H9 (cell line): ENCODE measurements at regions not wholly inside any gene's neighbourhood (a gene's known extent, or its start where the extent isn't known, plus 50 kb on each side); places are given as distances from the start of the nearest gene placed in this dataset.

ENCODE experiments used
- DNase-seq: peaks from one replicate; pipeline ENCODE4 v3.0.0-alpha.2; 2017
- H2AFZ ChIP-seq: one replicate; pipeline ENCODE4 v1.6.1; 2013; ENCODE audit warnings: mild to moderate bottlenecking, low read length, control low read depth, moderate library complexity
- H2AK5ac ChIP-seq: 2 replicates; pipeline ENCODE4 v1.6.1; 2013; ENCODE audit warnings: low read length, control low read depth, mixed read lengths; ENCODE audit not compliant: insufficient read length
- H2BK120ac ChIP-seq: one replicate; pipeline ENCODE4 v1.6.1; 2013; ENCODE audit warnings: low read depth, mild to moderate bottlenecking, low read length, control low read depth, inconsistent platforms; ENCODE audit not compliant: poor library complexity, severe bottlenecking
- H2BK12ac ChIP-seq: 2 replicates; pipeline ENCODE4 v1.6.1; 2013; ENCODE audit warnings: low read length, control low read depth, mixed read lengths, low read depth; ENCODE audit not compliant: insufficient read length
- H2BK15ac ChIP-seq: 2 replicates; pipeline ENCODE4 v1.6.1; 2013; ENCODE audit warnings: low read depth, low read length, control low read depth
- H2BK20ac ChIP-seq: one replicate; pipeline ENCODE4 v1.6.1; 2013; ENCODE audit warnings: low read depth, mild to moderate bottlenecking, low read length, control low read depth, inconsistent platforms; ENCODE audit not compliant: poor library complexity, severe bottlenecking
- H2BK5ac ChIP-seq: 2 replicates; pipeline ENCODE4 v1.6.1; 2013; ENCODE audit warnings: low read length, control low read depth, mixed read lengths; ENCODE audit not compliant: insufficient read length
- H3K14ac ChIP-seq: 2 replicates; pipeline ENCODE4 v1.6.1; 2013; ENCODE audit warnings: low read length, control low read depth; ENCODE audit not compliant: insufficient read depth
- H3K18ac ChIP-seq: 2 replicates; pipeline ENCODE4 v1.6.1; 2013; ENCODE audit warnings: low read depth, mild to moderate bottlenecking, mixed read lengths, low read length, control low read depth; ENCODE audit not compliant: insufficient read length
- H3K23ac ChIP-seq: 2 replicates; pipeline ENCODE4 v1.6.1; 2013; ENCODE audit warnings: low read length, control low read depth, mixed read lengths, low read depth; ENCODE audit not compliant: insufficient read length
- H3K23me2 ChIP-seq: 2 replicates; pipeline ENCODE4 v1.6.1; 2013; ENCODE audit warnings: low read depth, mild to moderate bottlenecking, mixed read lengths, low read length, control low read depth; ENCODE audit not compliant: insufficient read length, poor library complexity, severe bottlenecking
- H3K27ac ChIP-seq: 2 replicates; pipeline ENCODE4 v1.5.1; 2013; ENCODE audit warnings: low read length, control low read depth, mixed read lengths, low read depth; ENCODE audit not compliant: insufficient read length
- H3K27me3 ChIP-seq: 2 replicates; pipeline ENCODE4 v1.6.1; 2013; ENCODE audit warnings: low read length, control low read depth, inconsistent platforms; ENCODE audit not compliant: insufficient read depth
- H3K4ac ChIP-seq: 2 replicates; pipeline ENCODE4 v1.6.1; 2013; ENCODE audit warnings: low read depth, mild to moderate bottlenecking, control low read depth, inconsistent platforms, low read length, moderate library complexity
- H3K4me1 ChIP-seq: 2 replicates; pipeline ENCODE4 v1.6.1; 2013; ENCODE audit warnings: low read length, control low read depth, inconsistent platforms; ENCODE audit not compliant: insufficient read depth
- H3K4me2 ChIP-seq: 2 replicates; pipeline ENCODE4 v1.6.1; 2013; ENCODE audit warnings: low read length, control low read depth, mixed read lengths; ENCODE audit not compliant: insufficient read length, insufficient read depth
- H3K56ac ChIP-seq: 2 replicates; pipeline ENCODE4 v1.6.1; 2013; ENCODE audit warnings: low read depth, mild to moderate bottlenecking, mixed read lengths, low read length, control low read depth; ENCODE audit not compliant: insufficient read length
- H3K79me1 ChIP-seq: 2 replicates; pipeline ENCODE4 v1.6.1; 2013; ENCODE audit warnings: low read depth, mild to moderate bottlenecking, moderate library complexity, low read length, control low read depth, inconsistent platforms; ENCODE audit not compliant: insufficient read depth, poor library complexity, severe bottlenecking
- H3K79me2 ChIP-seq: 2 replicates; pipeline ENCODE4 v1.6.1; 2013; ENCODE audit warnings: low read length, control low read depth, inconsistent platforms; ENCODE audit not compliant: insufficient read depth
- H3K9ac ChIP-seq: 2 replicates; pipeline ENCODE4 v1.6.1; 2013; ENCODE audit warnings: low read length, control low read depth, mixed read lengths; ENCODE audit not compliant: insufficient read length; ENCODE audit errors: extremely low read depth
- H3K9me3 ChIP-seq: one replicate; pipeline ENCODE4 v1.6.1; 2013; ENCODE audit warnings: low read depth, low read length, inconsistent platforms; ENCODE audit not compliant: control insufficient read depth
- H3T11ph ChIP-seq: one replicate; pipeline ENCODE4 v1.6.1; 2013; ENCODE audit warnings: mild to moderate bottlenecking, low read length, control low read depth, inconsistent platforms
- H4K20me1 ChIP-seq: one replicate; pipeline ENCODE4 v1.6.1; 2013; ENCODE audit not compliant: control insufficient read depth, insufficient read length, insufficient read depth
- H4K5ac ChIP-seq: 2 replicates; pipeline ENCODE4 v1.6.1; 2013; ENCODE audit warnings: low read depth, mild to moderate bottlenecking, mixed read lengths, low read length, control low read depth; ENCODE audit not compliant: insufficient read length
- H4K8ac ChIP-seq: replicated peaks from 2 replicates; pipeline ENCODE4 v1.6.1; 2013; ENCODE audit warnings: low read length, control low read depth, mixed read lengths, low read depth; ENCODE audit not compliant: insufficient read length
- H4K91ac ChIP-seq: 2 replicates; pipeline ENCODE4 v1.6.1; 2013; ENCODE audit warnings: low read depth, mild to moderate bottlenecking, moderate library complexity, mixed read lengths, low read length, control low read depth; ENCODE audit not compliant: insufficient read length
- H3K27ac Mint-ChIP-seq, 3 experiments: 2 replicates in 2 of 3; 3 replicates in 1 of 3; pipeline ENCODE4 v1.8.0; 2020 to 2021; ENCODE audit warnings: mixed read lengths in 3 of 3, mild to moderate bottlenecking in 1 of 3, moderate library complexity in 1 of 3
- H3K27me3 Mint-ChIP-seq: 2 replicates; pipeline ENCODE4 v1.8.0; 2021; ENCODE audit warnings: low read depth, mild to moderate bottlenecking, moderate library complexity, mixed read lengths
- H3K36me3 Mint-ChIP-seq, 3 experiments: 2 replicates in 2 of 3; 3 replicates in 1 of 3; pipeline ENCODE4 v1.8.0; 2020 to 2021; ENCODE audit warnings: low read depth in 3 of 3, mixed read lengths in 3 of 3; ENCODE audit not compliant: insufficient read depth in 1 of 3
- H3K4me1 Mint-ChIP-seq, 2 experiments: 2 replicates each; pipeline ENCODE4 v1.8.0; 2020; ENCODE audit warnings: mixed read lengths in 2 of 2
- H3K4me3 Mint-ChIP-seq, 2 experiments: 2 replicates in 1 of 2; 3 replicates in 1 of 2; pipeline ENCODE4 v1.8.0; 2020 to 2021; ENCODE audit warnings: mild to moderate bottlenecking in 2 of 2, mixed read lengths in 2 of 2, moderate library complexity in 1 of 2
- H3K9me3 Mint-ChIP-seq, 2 experiments: 2 replicates in 1 of 2; 3 replicates in 1 of 2; pipeline ENCODE4 v1.8.0; 2020; ENCODE audit warnings: mild to moderate bottlenecking in 2 of 2, mixed read lengths in 2 of 2, moderate library complexity in 1 of 2
- CTCF ChIP-seq: fragments of 200-600 bp; sonication (generic); conservative IDR thresholded peaks from 3 replicates; pipeline ENCODE4 v1.8.0; 2021; ENCODE audit warnings: antibody characterized with exemption, mild to moderate bottlenecking
- WGBS: extraction: QIAGEN DNeasy Blood & Tissue Kit; methylation state at CpG from one replicate; pipeline ENCODE4 v1.1.7; 2013; ENCODE audit warnings: missing lambda C conversion rate, low lambda C conversion rate, mixed read lengths; ENCODE audit not compliant: insufficient read length; ENCODE audit errors: extremely low coverage; 5-methylcytosine and 5-hydroxymethylcytosine counted together

GRCh38 chr14:38079886-38080285, 127.8 kb upstream of the SSTR1 start:
- no peaks in the 10 kb centered on the region for H3K79me1 ChIP-seq
- no peak overlapping the region for H3K27ac Mint-ChIP-seq
- H3K4me1 Mint-ChIP-seq, result peaks cover 28 to 34% of the 10 kb centered on the region in 2 experiments

More at GRCh38 chr14:38079886-38080285, 127.8 kb upstream of the SSTR1 start:
- TF ChIP-seq CTCF, result no peak
- Histone ChIP-seq H4K20me1 (no peaks in the 10 kb centered on the region), H3K79me2 (no peaks in the 10 kb centered on the region), H3K14ac (no peak overlapping the region), H3K9me3 (no peaks in the 10 kb centered on the region), H4K5ac (no peak overlapping the region), H3K23me2 (no peaks in the 10 kb centered on the region), H4K91ac (no peak overlapping the region), H4K8ac (no peak overlapping the region), H3K18ac (no peak overlapping the region), H3K4me2 (no peak overlapping the region), H3K27ac (no peak overlapping the region), H2BK20ac (no peak overlapping the region), H2BK5ac (no peak overlapping the region), H3K4me1 (peaks cover 5% of the 10 kb centered on the region), H2BK15ac (no peak overlapping the region), H2AFZ (no peak overlapping the region), H2AK5ac (no peak overlapping the region), H2BK12ac (no peak overlapping the region), H3K23ac (no peak overlapping the region), H3K9ac (no peak overlapping the region), H3K27me3 (no peaks in the 10 kb centered on the region), H3K56ac (no peak overlapping the region), H2BK120ac (no peak overlapping the region), H3K4ac (no peak overlapping the region), H3T11ph (no peak overlapping the region)
- H3K27me3 Mint-ChIP-seq, result no peaks in the 10 kb centered on the region
- WGBS, result no CpG with 5 or more reads among the region's 1 CpG
- DNase-seq, result no peak
- no peak overlapping the region for H3K4me3 Mint-ChIP-seq
- H3K9me3 Mint-ChIP-seq, result peaks cover 2 to 5% of the 10 kb centered on the region in 2 experiments; a peak in 3 of 5 replicates
- peaks cover 0 to 3% (median 0%) of the 10 kb centered on the region in 3 experiments; a peak in 2 of 7 replicates for H3K36me3 Mint-ChIP-seq
